Lung (tissue), 11 donors: ENCODE measurements at regions not wholly inside any gene's neighbourhood (a gene's known extent, or its start where the extent isn't known, plus 50 kb on each side); places are given as distances from the start of the nearest gene placed in this dataset.
"Not testable (repeated sequence)": the region's sequence is repeated elsewhere in the genome, so short reads cannot be mapped to it uniquely, and the experiment has no call there.

Experiments
- ATAC-seq: fragments of 200-7000 bp; cut with Tn5 transposase; one replicate; pipeline ENCODE4 v1.9.1; 2020; ENCODE audit warnings: moderate number of reproducible peaks; ENCODE audit not compliant: insufficient read depth, low FRiP score
- DNase-seq, 3 donors: peaks; one replicate each; pipeline ENCODE4 v3.0.0-alpha.2; 2013 to 2017
- H3K27ac ChIP-seq, 2 donors: one replicate each; pipeline ENCODE4 v1.5.1; 2013; ENCODE audit warnings: mild to moderate bottlenecking in 2 of 2, moderate library complexity in 2 of 2, control low read depth in 1 of 2, inconsistent platforms in 1 of 2, low read depth in 1 of 2, low read length in 1 of 2
- H3K27me3 ChIP-seq, 3 donors: one replicate each; pipeline ENCODE4 v1.5.1; 2013; ENCODE audit warnings: low read length in 2 of 3; ENCODE audit not compliant: control insufficient read depth in 3 of 3, insufficient read depth in 3 of 3
- H3K36me3 ChIP-seq, 4 donors: one replicate each; pipeline ENCODE4 v1.5.1; 2013; ENCODE audit warnings: low read length in 4 of 4, mild to moderate bottlenecking in 1 of 4, moderate library complexity in 1 of 4; ENCODE audit not compliant: control insufficient read depth in 4 of 4, insufficient read depth in 4 of 4
- H3K4me1 ChIP-seq, 5 donors: one replicate each; pipeline ENCODE4 v1.5.1; 2013; ENCODE audit warnings: low read length in 5 of 5, mild to moderate bottlenecking in 2 of 5, moderate library complexity in 1 of 5; ENCODE audit not compliant: control insufficient read depth in 5 of 5, insufficient read depth in 5 of 5
- H3K4me3 ChIP-seq: one replicate; pipeline ENCODE4 v1.5.1; 2013; ENCODE audit warnings: mild to moderate bottlenecking, control low read depth, moderate library complexity
- H3K9ac ChIP-seq, 2 donors: one replicate each; pipeline ENCODE4 v1.5.1; 2013; ENCODE audit warnings: low read length in 2 of 2, control low read depth in 1 of 2; ENCODE audit not compliant: insufficient read depth in 1 of 2
- H3K9me3 ChIP-seq, 4 donors: one replicate each; pipeline ENCODE4 v1.5.1; 2013; ENCODE audit warnings: low read length in 3 of 4, mild to moderate bottlenecking in 1 of 4, moderate library complexity in 1 of 4; ENCODE audit not compliant: control insufficient read depth in 4 of 4, insufficient read depth in 3 of 4
- CTCF ChIP-seq: IDR thresholded peaks from 2 replicates; pipeline ENCODE4 v1.5.1; 2012; ENCODE audit warnings: mild to moderate bottlenecking; ENCODE audit errors: control extremely low read depth, extremely low read depth
- WGBS, 2 donors: extraction: QIAGEN DNeasy Blood & Tissue Kit; methylation state at CpG; one replicate each; pipeline ENCODE4 v1.1.7; 2013; 5-methylcytosine and 5-hydroxymethylcytosine counted together
- donor health status: control.
- donor health status: control.
- donor health status: Bipolar disorder and iron deficiency.
- donor health status: healthy.
- donor health status: DM: yes; HTN: yes; CAD: no.

- no peak overlapping the region for H3K4me3 ChIP-seq
- no peak for DNase-seq
- H3K27me3 ChIP-seq, result no peaks in the 10 kb centered on the region
- H3K9ac ChIP-seq, result no peak overlapping the region
- no peak for TF ChIP-seq CTCF
- H3K9me3 ChIP-seq, result peaks cover 0 to 4% (median 0%) of the 10 kb centered on the region in 4 donors
- no peak overlapping the region for H3K27ac ChIP-seq
- ATAC-seq, result no peak
- 36 to 60% methylated on average over 1 of the region's 1 CpG for WGBS, 2 donors
- H3K4me1 ChIP-seq, result no peaks in the 10 kb centered on the region
- no peaks in the 10 kb centered on the region for H3K36me3 ChIP-seq
Observed at GRCh38 chr5:163310997-163311396, 126.4 kb upstream of the CCNG1 start.

- 68 to 75% methylated on average over 2 of the region's 2 CpGs for WGBS, 2 donors
- H3K36me3 ChIP-seq, result no peaks in the 10 kb centered on the region
- no peak for ATAC-seq
- no peak overlapping the region for H3K9ac ChIP-seq
- no peak overlapping the region for H3K4me3 ChIP-seq
- no peak for DNase-seq
- no peaks in the 10 kb centered on the region for H3K27me3 ChIP-seq
- H3K27ac ChIP-seq, result no peak overlapping the region
- peaks cover 0 to 4% (median 0%) of the 10 kb centered on the region in 4 donors for H3K9me3 ChIP-seq
- no peaks in the 10 kb centered on the region for H3K4me1 ChIP-seq
- TF ChIP-seq CTCF, result no peak
Observed at GRCh38 chr5:163312598-163312997, 124.8 kb upstream of the CCNG1 start.

- ATAC-seq, H3K4me1 ChIP-seq, H3K27ac ChIP-seq, H3K27me3 ChIP-seq, H3K36me3 ChIP-seq, H3K4me3 ChIP-seq, DNase-seq, H3K9me3 ChIP-seq, H3K9ac ChIP-seq: not testable (repeated sequence)
- 73 to 92% methylated on average over 7 of the region's 7 CpGs for WGBS, 2 donors
Observed at GRCh38 chr5:163313049-163313448, 124.3 kb upstream of the CCNG1 start.

- not testable (repeated sequence) for H3K27ac ChIP-seq, H3K4me1 ChIP-seq
- 65 to 69% methylated on average over 6 of the region's 6 CpGs for WGBS, 2 donors
Observed at GRCh38 chr5:163316374-163316773, 121.0 kb upstream of the CCNG1 start.

GRCh38 chr5:163318707-163319106 is 118.7 kb upstream of the CCNG1 start:
- no peak for TF ChIP-seq CTCF
- no peaks in the 10 kb centered on the region for H3K27me3 ChIP-seq
- H3K9ac ChIP-seq, result no peak overlapping the region
- no peaks in the 10 kb centered on the region for H3K4me1 ChIP-seq
- no peak overlapping the region for H3K27ac ChIP-seq
- DNase-seq (no peak), ATAC-seq (no peak)
- H3K4me3 ChIP-seq, result no peak overlapping the region
- H3K36me3 ChIP-seq, result no peaks in the 10 kb centered on the region
- no peaks in the 10 kb centered on the region for H3K9me3 ChIP-seq
- 95 to 97% methylated on average over 14 of the region's 14 CpGs for WGBS, 2 donors

More at GRCh38 chr5:163316374-163316773, 121.0 kb upstream of the CCNG1 start:
- H3K36me3 ChIP-seq, H3K9me3 ChIP-seq, H3K4me3 ChIP-seq, H3K9ac ChIP-seq, H3K27me3 ChIP-seq, DNase-seq, ATAC-seq: not testable (repeated sequence)
